Activated naive CD8-positive, alpha-beta T cell treated with anti-CD3 and anti-CD28 coated beads for 36 hours (primary cell): ENCODE measurements at regions not wholly inside any gene's neighbourhood (a gene's known extent, or its start where the extent isn't known, plus 50 kb on each side); places are given as distances from the start of the nearest gene placed in this dataset.
"Not testable (repeated sequence)": the region's sequence is repeated elsewhere in the genome, so short reads cannot be mapped to it uniquely, and the experiment has no call there.

ENCODE experiments used
- DNase-seq: peaks from one replicate; pipeline ENCODE4 v3.0.0; 2021
- H3K27ac Mint-ChIP-seq: one replicate; pipeline ENCODE4 v1.8.0; 2022; ENCODE audit warnings: mild to moderate bottlenecking, moderate library complexity, mixed read lengths
- H3K27me3 Mint-ChIP-seq: one replicate; pipeline ENCODE4 v1.8.0; 2022; ENCODE audit warnings: mild to moderate bottlenecking, mixed read lengths
- H3K36me3 Mint-ChIP-seq: one replicate; pipeline ENCODE4 v1.8.0; 2021; ENCODE audit warnings: mild to moderate bottlenecking, mixed read lengths
- H3K4me1 Mint-ChIP-seq: one replicate; pipeline ENCODE4 v1.8.0; 2021; ENCODE audit warnings: mixed read lengths
- H3K4me3 Mint-ChIP-seq: one replicate; pipeline ENCODE4 v1.8.0; 2022; ENCODE audit warnings: mild to moderate bottlenecking, moderate library complexity, mixed read lengths
- H3K9me3 Mint-ChIP-seq: one replicate; pipeline ENCODE4 v1.8.0; 2022; ENCODE audit warnings: mixed read lengths

DNA sequence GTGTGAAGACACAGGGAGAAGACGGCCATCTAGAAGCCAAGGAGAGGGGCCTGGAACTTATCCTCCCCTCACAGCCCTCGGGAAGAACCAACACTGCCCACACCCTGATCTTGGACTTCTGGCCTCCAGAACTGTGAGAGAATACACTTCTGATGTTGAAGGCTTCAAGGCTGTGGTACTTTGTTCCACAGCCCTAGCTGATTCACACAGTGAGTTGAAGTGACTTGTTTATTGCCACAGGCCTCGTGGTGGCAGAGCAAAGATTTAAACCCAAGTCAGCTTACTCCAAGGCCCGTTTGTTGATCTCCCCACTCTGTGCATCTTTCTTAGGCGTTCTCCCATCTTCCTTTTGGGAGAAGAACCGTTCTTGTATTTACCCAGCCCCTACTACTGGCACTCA lies 72.8 kb downstream of the CYTL1 start:
- Mint-ChIP-seq H3K4me1 (peaks cover 20% of the 10 kb centered on the region), H3K4me3 (no peak overlapping the region), H3K9me3 (peaks cover 9% of the 10 kb centered on the region), H3K36me3 (peaks cover 6% of the 10 kb centered on the region), H3K27ac (no peak overlapping the region), H3K27me3 (no peaks in the 10 kb centered on the region)
- DNase-seq, result no peak

DNA sequence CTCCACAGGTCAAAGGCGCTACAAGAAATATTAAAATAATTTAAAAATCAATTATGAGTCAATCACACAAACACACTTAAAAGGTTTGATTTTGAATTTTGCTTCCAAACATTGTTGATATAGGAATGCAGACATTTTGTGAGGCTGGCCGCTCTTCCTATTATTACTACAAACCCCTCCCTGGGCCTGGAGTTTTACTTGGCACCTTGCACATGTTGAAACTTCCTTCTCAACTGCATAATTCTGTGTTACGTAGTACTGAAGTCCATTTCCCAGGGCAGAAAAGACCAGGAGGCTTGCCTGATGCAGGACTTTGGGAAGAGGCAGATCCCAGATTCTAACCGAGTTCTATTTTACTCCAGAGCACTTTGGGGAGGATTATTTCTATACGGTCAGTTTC lies 71.5 kb downstream of the CYTL1 start:
- Mint-ChIP-seq H3K36me3 (peaks cover 6% of the 10 kb centered on the region), H3K4me3 (no peak overlapping the region), H3K27ac (no peak overlapping the region), H3K27me3 (no peaks in the 10 kb centered on the region), H3K9me3 (peaks cover 9% of the 10 kb centered on the region), H3K4me1 (peaks cover 20% of the 10 kb centered on the region)
- DNase-seq, result no peak

DNA sequence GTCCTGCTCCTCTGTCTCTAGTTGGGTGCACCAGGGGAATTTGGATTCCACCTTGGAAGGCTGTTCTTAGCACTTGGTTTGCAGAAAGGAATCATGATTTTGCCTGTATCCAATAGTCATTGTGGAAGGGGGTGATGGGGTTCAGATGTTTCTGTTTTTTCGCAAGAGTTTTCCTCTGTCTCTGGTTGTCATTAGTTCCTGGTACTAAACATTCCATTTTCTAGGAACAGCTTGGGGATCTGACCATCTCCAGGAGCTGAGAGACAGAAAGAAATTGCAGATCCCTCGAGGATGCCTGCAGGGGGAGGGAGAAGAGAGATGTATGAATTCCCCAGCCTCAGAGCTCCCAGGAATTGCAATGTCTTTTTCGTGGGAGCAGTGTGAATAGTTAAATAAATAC lies 70.9 kb downstream of the CYTL1 start:
- Mint-ChIP-seq H3K4me3 (no peak overlapping the region), H3K36me3 (peaks cover 6% of the 10 kb centered on the region), H3K27ac (no peak overlapping the region), H3K27me3 (no peaks in the 10 kb centered on the region), H3K4me1 (peaks cover 16% of the 10 kb centered on the region), H3K9me3 (peaks cover 9% of the 10 kb centered on the region)
- DNase-seq, result no peak

DNA sequence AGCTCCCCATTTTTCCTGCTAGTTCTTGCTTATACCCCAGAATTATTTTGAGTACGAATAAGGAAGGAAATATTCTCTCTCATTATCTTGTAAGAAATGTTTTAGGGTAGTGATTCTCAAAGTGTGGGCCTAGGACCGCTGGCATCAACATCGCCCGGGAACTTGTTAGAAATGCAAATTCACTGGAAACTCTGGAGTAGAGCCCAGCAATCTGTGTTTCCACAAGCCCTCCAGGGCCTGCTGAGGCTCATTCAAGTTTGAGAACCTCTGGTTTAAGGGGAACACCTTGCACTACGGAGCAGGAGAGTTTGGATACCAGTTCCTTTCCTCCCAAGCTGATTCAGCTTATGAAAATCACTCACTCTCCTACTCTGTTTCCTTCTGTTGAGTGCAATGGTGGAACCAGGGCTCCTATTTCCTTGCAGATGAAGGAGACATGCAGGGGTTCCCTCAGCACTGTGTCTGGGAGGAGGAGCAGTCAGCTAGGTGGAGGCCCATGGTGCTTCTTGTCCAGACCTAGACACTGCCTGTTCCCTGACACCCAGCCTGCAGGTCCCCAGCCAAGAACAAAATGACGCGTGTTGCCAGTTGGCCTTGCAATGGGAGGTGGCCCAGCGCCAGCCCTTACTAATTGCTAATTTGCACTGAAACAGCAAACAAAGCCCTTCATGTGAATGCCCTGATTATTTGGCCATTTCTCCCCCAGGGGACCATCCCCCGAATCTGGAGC lies 68.5 kb downstream of the CYTL1 start:
- H3K4me1 Mint-ChIP-seq, result no peaks in the 10 kb centered on the region

DNA sequence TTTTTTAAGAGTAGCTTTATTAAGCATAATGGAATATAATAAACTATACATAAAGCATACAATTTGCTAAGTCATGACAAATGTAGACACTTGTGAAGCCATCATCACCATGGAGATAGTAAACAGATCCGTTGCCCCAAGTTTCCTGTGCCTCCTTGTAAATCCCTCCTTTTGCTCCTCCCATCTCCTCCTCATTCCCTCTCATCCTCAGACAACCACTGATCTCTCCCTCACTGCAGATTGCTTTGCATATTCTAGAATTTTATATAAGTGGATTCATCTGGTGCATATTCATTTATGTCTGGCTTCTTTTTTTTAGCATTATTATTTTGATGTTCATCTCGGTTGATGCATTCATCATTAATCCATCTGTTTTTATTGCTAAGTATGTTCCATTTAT lies 67.0 kb downstream of the CYTL1 start:
- Mint-ChIP-seq H3K4me3 (no peak overlapping the region), H3K4me1 (no peaks in the 10 kb centered on the region), H3K36me3 (no peaks in the 10 kb centered on the region), H3K27ac (no peak overlapping the region), H3K9me3 (peaks cover 1% of the 10 kb centered on the region), H3K27me3 (no peaks in the 10 kb centered on the region)
- no peak for DNase-seq

More for the DNA sequence above, 68.5 kb downstream of the CYTL1 start:
- DNase-seq, result no peak
- Mint-ChIP-seq H3K36me3 (peaks cover 1% of the 10 kb centered on the region), H3K4me3 (no peak overlapping the region), H3K27ac (no peak overlapping the region), H3K9me3 (peaks cover 3% of the 10 kb centered on the region), H3K27me3 (no peaks in the 10 kb centered on the region)

DNA sequence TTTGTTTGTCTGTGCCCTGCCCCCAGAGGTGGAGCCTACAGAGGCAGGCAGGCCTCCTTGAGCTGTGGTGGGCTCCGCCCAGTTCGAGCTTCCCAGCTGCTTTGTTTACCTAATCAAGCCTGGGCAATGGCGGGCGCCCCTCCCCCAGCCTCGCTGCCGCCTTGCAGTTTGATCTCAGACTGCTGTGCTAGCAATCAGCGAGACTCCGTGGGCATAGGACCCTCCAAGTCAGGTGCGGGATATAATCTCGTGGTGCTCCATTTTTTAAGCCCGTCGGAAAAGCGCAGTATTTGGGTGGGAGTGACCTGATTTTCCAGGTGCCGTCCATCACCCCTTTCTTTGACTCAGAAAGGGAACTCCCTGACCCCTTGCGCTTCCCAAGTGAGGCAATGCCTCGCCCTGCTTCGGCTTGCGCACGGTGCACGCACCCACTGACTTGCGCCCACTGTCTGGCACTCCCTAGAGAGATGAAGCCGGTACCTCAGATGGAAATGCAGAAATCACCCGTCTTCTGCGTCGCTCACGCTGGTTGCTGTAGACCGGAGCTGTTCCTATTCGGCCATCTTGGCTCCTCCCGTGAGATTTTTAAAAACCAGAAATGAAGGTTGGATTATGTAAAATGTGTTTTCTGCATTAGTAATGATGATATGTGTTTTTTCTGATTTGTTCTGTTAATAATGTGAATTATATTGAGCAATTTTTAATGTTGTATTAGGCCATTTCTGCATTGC lies 59.7 kb downstream of the CYTL1 start:
- not testable (repeated sequence) for H3K27me3 Mint-ChIP-seq, H3K27ac Mint-ChIP-seq, H3K4me3 Mint-ChIP-seq, DNase-seq, H3K4me1 Mint-ChIP-seq
- H3K36me3 Mint-ChIP-seq, result peaks cover 12% of the 10 kb centered on the region
- peaks cover 33% of the 10 kb centered on the region for H3K9me3 Mint-ChIP-seq

DNA sequence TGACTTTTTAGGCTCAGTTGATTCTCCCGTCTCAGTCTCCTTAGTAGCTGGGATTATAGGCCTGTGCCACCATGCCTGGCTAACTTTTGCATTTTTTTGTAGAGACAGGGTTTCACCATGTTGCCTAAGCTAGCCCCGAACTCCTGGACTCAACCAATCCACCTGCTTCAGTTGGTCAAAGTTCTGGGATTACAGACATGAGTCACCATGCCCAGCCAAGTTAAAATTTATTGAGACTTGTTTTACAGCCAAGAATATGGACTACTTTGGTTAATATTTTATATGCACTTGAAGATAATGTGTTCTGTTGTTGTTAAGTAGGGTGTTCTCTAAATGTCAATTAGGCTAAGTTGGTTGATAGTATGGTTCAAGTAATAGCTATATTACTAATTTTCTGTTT lies 58.7 kb downstream of the CYTL1 start:
- H3K36me3 Mint-ChIP-seq, result peaks cover 14% of the 10 kb centered on the region
- no peaks in the 10 kb centered on the region for H3K4me1 Mint-ChIP-seq
- no peak overlapping the region for H3K27ac Mint-ChIP-seq
- H3K4me3 Mint-ChIP-seq, result no peak overlapping the region
- peaks cover 37% of the 10 kb centered on the region for H3K9me3 Mint-ChIP-seq
- no peaks in the 10 kb centered on the region for H3K27me3 Mint-ChIP-seq
- DNase-seq, result no peak

DNA sequence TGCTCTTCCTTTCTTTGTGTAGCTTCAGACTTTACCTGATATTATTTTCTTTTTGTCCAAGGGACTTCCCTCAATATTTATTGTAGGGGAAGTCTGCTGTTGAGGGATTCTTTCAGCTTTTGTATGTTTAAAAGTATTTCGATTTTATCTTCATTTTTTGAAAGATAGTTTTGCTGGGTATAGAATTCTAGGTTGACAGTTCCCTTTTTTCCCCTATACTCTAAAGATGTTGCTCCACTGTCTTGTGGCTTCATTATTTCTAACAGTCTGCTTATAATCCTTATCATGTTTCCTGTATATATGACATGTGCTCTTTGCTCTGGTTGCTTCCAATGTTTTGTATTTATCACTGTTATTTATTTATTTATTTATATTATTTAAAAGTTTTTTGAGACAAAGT lies 57.3 kb downstream of the CYTL1 start:
- Mint-ChIP-seq H3K27ac (no peak overlapping the region), H3K27me3 (no peaks in the 10 kb centered on the region), H3K4me3 (no peak overlapping the region), H3K9me3 (peaks cover 37% of the 10 kb centered on the region), H3K4me1 (no peaks in the 10 kb centered on the region), H3K36me3 (peaks cover 14% of the 10 kb centered on the region)
- DNase-seq, result no peak

DNA sequence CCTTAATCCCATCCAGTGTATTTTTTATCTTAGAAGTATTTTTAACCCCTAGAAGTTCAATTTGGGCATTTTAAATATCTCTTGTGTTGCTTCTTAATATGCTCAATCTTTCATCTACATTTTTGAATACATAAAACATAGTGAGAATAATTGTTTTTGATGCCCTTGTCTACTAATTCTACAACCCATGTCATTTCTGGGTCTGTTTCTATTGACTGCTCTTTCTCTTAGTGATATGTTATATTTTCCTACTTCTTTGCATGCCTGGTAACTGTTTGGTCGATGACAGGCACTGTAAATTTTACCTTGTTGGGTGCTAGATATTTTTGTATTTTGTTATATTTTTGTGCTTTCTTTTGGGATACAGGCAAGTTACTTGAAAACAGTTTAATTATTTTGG lies 56.3 kb downstream of the CYTL1 start:
- DNase-seq, result no peak
- Mint-ChIP-seq H3K4me3 (no peak overlapping the region), H3K27ac (no peak overlapping the region), H3K9me3 (peaks cover 37% of the 10 kb centered on the region), H3K27me3 (no peaks in the 10 kb centered on the region), H3K4me1 (no peaks in the 10 kb centered on the region), H3K36me3 (peaks cover 14% of the 10 kb centered on the region)
